ENCODE measurements at regions not wholly inside any gene's neighbourhood (a gene's known extent, or its start where the extent isn't known, plus 50 kb on each side); places are given as distances from the start of the nearest gene placed in this dataset.

GRCh38 chr4:141783770-141784169 lies 147.4 kb downstream of the IL15 start:
- DNase-seq (no peak), ATAC-seq (no peak)
- intact Hi-C loops (cut with DNase I, micrococcal nuclease): no loop called here

GRCh38 chr4:141786946-141787345 lies 150.6 kb downstream of the IL15 start:
- intact Hi-C loops (cut with DNase I, micrococcal nuclease): no loop called here
- DNase-seq (no peak), ATAC-seq (no peak)

- no peak for ATAC-seq
- intact Hi-C loops (cut with DNase I, micrococcal nuclease): no loop called here
Observed at GRCh38 chr4:141788169-141788915, 152.0 kb downstream of the IL15 start.

GRCh38 chr4:141789716-141790115 lies 153.3 kb downstream of the IL15 start:
- DNase-seq: no peak
- ATAC-seq: no peak
- intact Hi-C loops (cut with DNase I, micrococcal nuclease): no loop called here

More at GRCh38 chr4:141788169-141788915, 152.0 kb downstream of the IL15 start:
- DNase-seq: no peak

GRCh38 chr4:141792164-141792563 lies 155.8 kb downstream of the IL15 start:
- DNase-seq: no peak
- ATAC-seq: no peak
- intact Hi-C loops (cut with DNase I, micrococcal nuclease): no loop called here

GRCh38 chr4:141797966-141798365 lies 161.6 kb downstream of the IL15 start:
- ATAC-seq (no peak), DNase-seq (no peak)
- intact Hi-C loops (cut with DNase I, micrococcal nuclease): no loop called here

- intact Hi-C loops (cut with DNase I, micrococcal nuclease): no loop called here
- no peak for DNase-seq
- ATAC-seq: no peak
Observed at GRCh38 chr4:141801558-141801957, 165.2 kb downstream of the IL15 start.

- DNase-seq: no peak
- intact Hi-C loops (cut with DNase I, micrococcal nuclease): no loop called here
- ATAC-seq: no peak
Observed at GRCh38 chr4:141802333-141802732, 165.9 kb downstream of the IL15 start.

GRCh38 chr4:141804836-141805235 lies 168.5 kb downstream of the IL15 start:
- intact Hi-C loops (cut with DNase I, micrococcal nuclease): no loop called here
- no peak for ATAC-seq
- DNase-seq: no peak

GRCh38 chr4:141807103-141807891 lies 170.9 kb downstream of the IL15 start:
- intact Hi-C loops (cut with DNase I, micrococcal nuclease): no loop called here
- DNase-seq (no peak), ATAC-seq (no peak)

GRCh38 chr4:141810038-141810711 lies 173.8 kb downstream of the IL15 start:
- no peak for DNase-seq
- no peak for ATAC-seq
- intact Hi-C loops (cut with DNase I, micrococcal nuclease): no loop called here

- intact Hi-C loops (cut with DNase I, micrococcal nuclease): no loop called here
- ATAC-seq: no peak
- no peak for DNase-seq
Observed at GRCh38 chr4:141810712-141811375, 174.5 kb downstream of the IL15 start.

- intact Hi-C loops (cut with DNase I, micrococcal nuclease): no loop called here
- DNase-seq: no peak
- ATAC-seq: no peak
Observed at GRCh38 chr4:141812158-141812557, 175.8 kb downstream of the IL15 start.

GRCh38 chr4:141814499-141814898 lies 178.1 kb downstream of the IL15 start:
- DNase-seq (no peak), ATAC-seq (no peak)
- intact Hi-C loops (cut with DNase I, micrococcal nuclease): no loop called here

- intact Hi-C loops (cut with DNase I, micrococcal nuclease): no loop called here
- DNase-seq: no peak
Observed at GRCh38 chr4:141815646-141816045, 179.3 kb downstream of the IL15 start.

GRCh38 chr4:141826260-141826659 lies 189.9 kb downstream of the IL15 start:
- intact Hi-C loops (cut with DNase I, micrococcal nuclease): no loop called here
- no peak for DNase-seq
- no peak for ATAC-seq

More at GRCh38 chr4:141815646-141816045, 179.3 kb downstream of the IL15 start:
- ATAC-seq: no peak

GRCh38 chr4:141833209-141833608 lies 196.8 kb downstream of the IL15 start:
- intact Hi-C loops (cut with DNase I, micrococcal nuclease): no loop called here
- ATAC-seq (peak; percentile 97), DNase-seq (no peak)

- intact Hi-C loops (cut with DNase I, micrococcal nuclease): no loop called here
- ATAC-seq: no peak
- no peak for DNase-seq
Observed at GRCh38 chr4:141840299-141840986, 204.1 kb downstream of the IL15 start.

- DNase-seq: no peak
- intact Hi-C loops (cut with DNase I, micrococcal nuclease): no loop called here
- no peak for ATAC-seq
Observed at GRCh38 chr4:141843136-141843535, 206.8 kb downstream of the IL15 start.
